AG04449 (cell line): ENCODE measurements at regions not wholly inside any gene's neighbourhood (a gene's known extent, or its start where the extent isn't known, plus 50 kb on each side); places are given as distances from the start of the nearest gene placed in this dataset.

Experiments used
- CTCF ChIA-PET: fragments of 350-600 bp; formaldehyde crosslinking; extraction: SDS; loops from one replicate; lab custom pipeline; 2021; ENCODE audit warnings: antibody characterized with exemption; lab: Yijun Ruan, JAX
- POLR2A ChIA-PET: fragments of 400-600, 350-600 bp; formaldehyde crosslinking; extraction: SDS; loops from one replicate; lab custom pipeline; 2020; ENCODE audit warnings: antibody characterized with exemption, inconsistent platforms; lab: Yijun Ruan, JAX
- DNase-seq: peaks from one replicate; pipeline ENCODE4 v3.0.0-alpha.2; 2010; ENCODE audit warnings: low read depth, low spot score
- H3K4me3 ChIP-seq: 2 replicates; pipeline ENCODE4 v1.5.1; 2011; ENCODE audit warnings: low read depth, mild to moderate bottlenecking, control low read depth, low read length
- CTCF ChIP-seq: IDR thresholded peaks from one replicate; pipeline ENCODE4 v1.5.1; 2011; ENCODE audit warnings: mild to moderate bottlenecking, moderate library complexity, low read length, control low read depth, inconsistent platforms; ENCODE audit not compliant: insufficient read depth; ENCODE audit errors: missing control alignments

- H3K4me3 ChIP-seq = no peak overlapping the region
- ChIA-PET CTCF (no interaction called here), POLR2A (no interaction called here)
- no peak for DNase-seq
- no peak for TF ChIP-seq CTCF
These were observed 146.4 kb upstream of the ZNF366 start for GRCh38 chr5:72653586-72653985.

GRCh38 chr5:72651779-72652178 lies 144.6 kb upstream of the ZNF366 start:
- no peak for TF ChIP-seq CTCF
- CTCF ChIA-PET = no interaction called here
- POLR2A ChIA-PET = no interaction called here
- no peak for DNase-seq
- H3K4me3 ChIP-seq = no peak overlapping the region

GRCh38 chr5:72651109-72651508 lies 143.9 kb upstream of the ZNF366 start:
- CTCF ChIA-PET = no interaction called here
- no peak for TF ChIP-seq CTCF

GRCh38 chr5:72649449-72649848 lies 142.2 kb upstream of the ZNF366 start:
- TF ChIP-seq CTCF = no peak
- DNase-seq = no peak
- ChIA-PET CTCF (no interaction called here), POLR2A (no interaction called here)
- H3K4me3 ChIP-seq = no peak overlapping the region

More at GRCh38 chr5:72651109-72651508, 143.9 kb upstream of the ZNF366 start:
- no peak for DNase-seq
- H3K4me3 ChIP-seq = no peak overlapping the region
- POLR2A ChIA-PET = no interaction called here

GRCh38 chr5:72648480-72648879 lies 141.3 kb upstream of the ZNF366 start:
- H3K4me3 ChIP-seq = no peak overlapping the region
- ChIA-PET POLR2A (no interaction called here), CTCF (interaction anchor here (0.7 to 1.2 kb wide), 3 partner anchors 37 to 171 kb away, joined by 3 to 4 read pairs (median 3); no protein-coding TSS in a partner anchor)
- TF ChIP-seq CTCF = no peak
- no peak for DNase-seq

GRCh38 chr5:72647806-72648205 lies 140.6 kb upstream of the ZNF366 start:
- POLR2A ChIA-PET = no interaction called here
- CTCF ChIA-PET = interaction anchor here (0.9 to 1.2 kb wide), 2 partner anchors 36 to 172 kb away, joined by 3 to 4 read pairs; no protein-coding TSS in a partner anchor

More at GRCh38 chr5:72647806-72648205, 140.6 kb upstream of the ZNF366 start:
- no peak for TF ChIP-seq CTCF
- H3K4me3 ChIP-seq = no peak overlapping the region
- DNase-seq = no peak
